Islet precursor cell (in vitro differentiated cells): ENCODE measurements at regions not wholly inside any gene's neighbourhood (a gene's known extent, or its start where the extent isn't known, plus 50 kb on each side); places are given as distances from the start of the nearest gene placed in this dataset.
"Not testable (repeated sequence)": the region's sequence is repeated elsewhere in the genome, so short reads cannot be mapped to it uniquely, and the experiment has no call there.

Experiments used
- DNase-seq: peaks from one replicate; pipeline ENCODE4 v3.0.0-alpha.2; 2018

DNA sequence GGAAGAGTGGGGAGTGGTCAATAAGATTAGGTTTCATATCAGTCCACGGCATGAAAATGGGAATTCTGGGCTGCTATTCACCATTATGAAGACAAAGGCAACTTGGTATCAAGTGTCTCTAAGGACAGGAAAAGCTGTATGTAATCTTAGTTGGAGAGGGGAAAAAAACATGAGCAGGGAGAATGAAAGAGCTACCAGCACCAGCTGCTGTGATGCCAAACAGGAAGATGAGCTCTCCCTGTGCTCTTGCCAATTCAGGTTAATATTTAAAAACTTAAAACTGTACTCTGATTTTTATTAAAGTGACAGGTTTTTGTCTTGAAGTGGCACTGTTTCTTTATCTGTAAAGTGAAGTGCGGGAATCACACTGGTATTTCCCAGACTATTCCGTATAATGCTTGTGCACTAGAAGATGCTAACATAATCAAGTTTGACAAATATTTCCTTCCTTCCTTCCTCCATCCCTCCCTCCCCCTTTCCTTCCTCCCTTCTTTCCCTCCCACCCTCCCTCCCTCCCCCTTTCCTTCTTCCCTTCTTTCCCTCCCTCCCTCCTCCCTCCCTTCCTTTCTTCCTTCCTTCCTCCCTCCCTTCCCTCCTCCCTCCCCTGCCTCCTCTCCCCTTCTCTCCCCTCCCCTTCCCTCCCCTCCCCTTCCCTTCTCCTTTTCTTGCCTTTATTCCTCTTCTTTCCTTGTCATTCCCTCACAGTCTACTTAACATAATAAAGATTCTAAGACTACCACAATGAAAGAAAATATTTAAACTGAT is 1383.0 kb upstream of the C9orf72 start:
- no peak for DNase-seq

DNA sequence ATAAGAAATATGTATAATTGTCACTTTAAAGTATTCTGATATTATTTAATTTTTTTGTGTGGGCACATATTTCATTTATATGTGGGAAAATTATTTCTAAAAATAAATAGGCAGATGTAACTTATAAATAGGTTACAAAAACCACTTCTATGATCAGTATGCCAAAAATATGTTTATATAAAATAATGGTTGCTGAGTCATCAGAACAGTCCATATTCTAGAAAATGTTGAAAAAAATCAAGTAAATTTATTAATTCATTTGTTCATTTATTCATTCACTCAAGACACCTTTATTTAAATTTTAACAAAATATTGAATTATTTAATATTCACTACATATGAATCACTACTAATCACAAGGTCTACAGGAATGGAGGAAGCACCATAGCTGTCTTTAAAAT is 1387.3 kb upstream of the C9orf72 start:
- DNase-seq = no peak

DNA sequence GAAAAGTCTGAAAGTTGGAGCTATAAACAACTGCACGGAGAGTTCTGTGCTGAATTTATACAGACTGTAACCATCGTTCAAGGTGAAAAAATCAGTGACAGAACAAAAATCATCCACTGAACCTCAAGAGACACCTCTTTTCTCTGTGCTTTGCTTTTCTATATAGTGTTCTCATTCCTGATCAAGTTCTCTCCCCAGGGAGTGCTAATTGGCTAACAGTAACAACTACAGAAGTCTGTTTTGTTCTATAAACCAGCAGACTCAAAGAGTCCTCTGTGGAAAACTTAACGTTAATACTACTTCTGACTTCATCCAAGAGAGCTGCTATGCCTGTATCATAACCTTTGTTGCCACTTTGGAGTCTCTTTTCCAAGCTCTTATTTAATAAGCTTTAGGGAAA is 1388.3 kb upstream of the C9orf72 start:
- DNase-seq = no peak

DNA sequence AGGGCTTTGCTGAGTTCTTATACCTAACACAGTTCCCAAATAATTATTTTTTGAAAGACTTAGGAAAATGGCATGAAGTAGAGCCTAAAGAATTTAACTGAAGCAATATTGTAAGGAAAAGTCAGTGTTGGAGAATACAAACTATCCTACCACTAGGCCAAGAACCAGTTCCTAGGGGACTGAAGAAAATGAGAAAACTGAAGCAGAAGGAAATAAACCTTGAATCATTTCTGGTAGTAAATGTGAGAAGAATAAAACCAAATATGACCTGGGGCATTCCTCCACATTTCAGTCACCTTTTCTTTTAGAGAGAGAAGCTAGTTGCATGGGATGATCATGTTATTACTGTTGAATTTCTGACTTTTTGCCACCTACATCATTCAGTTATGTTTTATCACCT is 1393.9 kb upstream of the C9orf72 start:
- no peak for DNase-seq

DNA sequence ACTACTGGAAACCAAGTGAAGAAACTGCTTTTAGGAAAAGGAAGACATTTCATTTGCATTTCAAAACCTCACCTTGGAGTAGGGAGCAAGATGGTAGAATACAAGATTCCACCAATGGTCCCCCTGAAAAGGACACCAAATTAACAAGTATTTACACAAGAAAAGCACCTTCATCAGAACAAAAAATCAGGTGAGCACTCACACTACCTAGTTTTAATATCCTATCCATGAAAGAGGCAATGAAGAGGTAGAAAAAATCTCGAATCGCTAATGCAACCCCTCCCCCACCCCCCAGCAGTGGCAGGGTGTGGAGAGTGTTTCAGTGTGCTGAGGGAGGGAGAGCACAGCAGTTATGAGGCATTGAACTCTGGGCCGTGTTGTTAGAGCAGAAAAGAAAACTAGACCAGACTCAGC is 1397.0 kb upstream of the C9orf72 start:
- DNase-seq = no peak

DNA sequence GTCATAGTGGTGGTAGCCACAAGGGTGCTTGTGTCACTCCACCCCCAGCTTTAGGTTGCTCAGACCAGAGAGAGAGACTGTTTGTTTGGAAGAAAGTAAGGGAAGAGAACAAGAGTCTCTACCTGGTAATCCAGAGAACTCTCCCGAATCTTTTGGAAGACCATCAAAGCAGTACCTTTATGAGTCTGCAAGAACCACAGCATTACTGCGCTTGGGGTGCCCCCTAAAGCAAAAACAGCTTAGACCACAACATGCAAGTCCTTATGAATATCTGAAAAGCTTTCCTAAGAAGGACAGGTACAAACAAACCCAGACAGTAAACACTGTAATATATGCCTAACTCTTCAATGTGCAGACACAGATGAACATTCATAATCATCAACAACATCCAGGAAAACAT is 1398.6 kb upstream of the C9orf72 start:
- DNase-seq = no peak

DNA sequence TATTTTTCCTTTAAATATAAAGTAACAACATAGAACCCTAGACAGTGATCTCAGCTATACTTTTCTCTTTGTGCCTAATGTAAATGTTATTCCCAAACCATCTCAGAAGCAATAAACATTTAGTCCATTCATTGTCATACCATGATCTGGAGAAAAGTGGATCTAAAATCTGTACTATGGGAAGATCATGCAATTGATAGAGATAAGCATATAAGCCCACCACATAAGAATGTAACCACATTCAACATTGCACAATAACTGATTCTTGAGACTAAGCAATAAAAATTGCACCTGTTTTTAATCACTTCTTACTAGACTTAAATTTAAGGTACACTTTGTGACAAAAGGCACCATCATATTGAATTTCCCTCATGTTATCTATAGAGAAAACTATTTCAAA is 1403.0 kb upstream of the C9orf72 start:
- DNase-seq = no peak

DNA sequence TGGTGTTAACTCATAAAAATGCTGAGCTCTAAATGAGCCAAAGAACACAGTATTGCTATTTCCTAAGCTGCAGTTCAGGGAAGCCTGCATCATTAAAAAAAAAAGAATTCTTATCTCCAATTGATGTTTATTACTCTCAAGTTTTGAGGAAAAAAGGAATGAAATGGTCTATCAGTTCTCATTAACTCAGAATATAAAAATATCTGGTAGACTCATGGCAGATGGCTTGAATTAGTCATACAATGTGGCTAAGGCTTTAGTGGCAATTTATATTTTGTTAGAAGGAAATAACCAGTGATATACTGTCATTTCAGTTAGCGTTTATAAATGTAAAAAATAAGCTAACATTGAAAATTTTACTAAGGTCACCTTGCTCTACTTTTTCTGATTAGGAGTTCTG is 1403.4 kb upstream of the C9orf72 start:
- no peak for DNase-seq

DNA sequence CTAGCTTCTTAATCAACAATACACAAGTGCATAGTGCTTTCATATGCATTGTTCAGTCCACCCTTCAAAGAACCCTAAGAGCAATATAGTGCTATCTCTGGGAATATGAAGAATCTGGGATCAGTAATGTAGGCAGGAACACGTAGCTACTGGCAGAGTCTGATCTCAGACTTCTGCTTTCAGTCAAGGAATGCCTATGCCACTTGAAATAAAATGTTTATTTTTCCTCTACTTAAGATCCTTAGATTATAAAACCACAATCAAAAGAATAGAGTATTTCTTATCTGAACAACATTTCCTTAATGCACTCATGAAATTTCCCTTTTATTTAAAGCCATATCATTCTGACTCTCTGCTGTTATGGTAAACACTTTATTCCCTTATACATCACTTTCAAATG is 1407.8 kb upstream of the C9orf72 start:
- no peak for DNase-seq

DNA sequence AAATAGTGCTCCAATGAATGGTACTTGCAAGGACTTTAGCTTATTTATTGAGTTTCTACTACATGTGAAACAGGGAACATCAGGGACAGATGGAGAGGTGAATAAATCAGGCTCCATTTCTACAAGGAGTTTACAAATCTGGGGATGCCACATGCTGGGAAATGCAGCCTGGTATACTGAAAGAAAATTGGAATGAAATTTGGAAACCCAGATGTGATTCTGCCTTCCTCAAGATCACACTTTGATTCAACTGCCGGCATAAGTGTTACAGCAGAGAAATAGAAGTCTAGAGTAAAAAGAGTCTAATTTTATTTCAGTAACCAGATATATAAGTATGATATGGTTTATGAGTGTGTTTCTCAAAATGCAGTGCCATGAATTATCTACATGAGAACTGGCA is 1408.4 kb upstream of the C9orf72 start:
- DNase-seq = no peak

DNA sequence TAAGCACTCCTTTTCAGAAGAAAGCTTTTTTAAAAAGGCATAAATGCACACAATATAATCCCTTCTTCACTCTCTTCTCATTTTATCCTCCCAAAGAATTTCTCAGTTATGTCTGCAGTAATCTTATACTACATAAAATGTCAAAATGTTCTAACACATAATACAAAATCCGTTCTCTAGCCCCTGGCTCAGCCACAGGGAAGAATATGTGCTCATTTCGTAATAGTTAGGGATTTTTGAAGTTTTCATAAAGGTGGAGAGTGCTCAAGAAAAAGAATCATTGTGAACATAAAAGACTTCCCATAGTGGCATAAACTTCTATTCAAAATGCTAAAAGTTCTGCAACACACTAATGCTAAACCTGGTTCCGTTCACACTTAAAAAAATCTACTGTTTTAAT is 1410.7 kb upstream of the C9orf72 start:
- DNase-seq = no peak

DNA sequence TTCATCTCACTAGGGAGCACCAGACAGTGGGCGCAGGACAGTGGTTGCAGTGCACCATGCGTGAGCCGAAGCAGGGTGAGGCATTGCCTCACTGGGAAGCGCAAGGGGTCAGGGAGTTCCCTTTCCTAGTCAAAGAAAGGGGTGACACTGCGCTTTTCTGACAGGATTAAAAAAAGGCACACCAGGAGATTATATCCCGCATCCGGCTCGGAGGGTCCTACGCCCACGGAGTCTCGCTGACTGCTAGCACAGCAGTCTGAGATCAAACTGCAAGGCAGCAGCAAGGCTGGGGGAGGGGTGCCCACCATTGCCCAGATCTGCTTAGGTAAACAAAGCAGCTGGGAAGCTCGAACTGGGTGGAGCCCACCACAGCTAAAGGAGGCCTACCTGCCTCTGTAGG is 1416.7 kb upstream of the C9orf72 start:
- not testable (repeated sequence) for DNase-seq

DNA sequence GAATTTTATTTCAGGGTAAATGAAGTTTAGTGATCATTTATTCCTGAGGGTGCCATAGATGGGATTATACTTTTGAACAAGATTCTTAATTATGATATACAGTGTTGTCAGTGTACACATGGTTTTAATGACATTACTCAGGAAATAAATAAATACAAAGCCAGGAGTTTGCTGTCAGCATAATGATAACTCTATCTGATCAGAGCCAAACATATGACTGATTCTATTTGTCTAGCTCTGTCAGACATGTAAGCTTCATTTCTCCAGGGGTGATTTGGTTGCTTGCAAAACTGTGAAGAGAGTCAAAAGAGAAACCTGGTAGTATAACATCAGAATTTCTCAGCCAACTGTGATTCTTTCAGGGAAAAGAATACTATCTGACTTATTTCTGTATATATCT is 1425.8 kb upstream of the C9orf72 start:
- no peak for DNase-seq

DNA sequence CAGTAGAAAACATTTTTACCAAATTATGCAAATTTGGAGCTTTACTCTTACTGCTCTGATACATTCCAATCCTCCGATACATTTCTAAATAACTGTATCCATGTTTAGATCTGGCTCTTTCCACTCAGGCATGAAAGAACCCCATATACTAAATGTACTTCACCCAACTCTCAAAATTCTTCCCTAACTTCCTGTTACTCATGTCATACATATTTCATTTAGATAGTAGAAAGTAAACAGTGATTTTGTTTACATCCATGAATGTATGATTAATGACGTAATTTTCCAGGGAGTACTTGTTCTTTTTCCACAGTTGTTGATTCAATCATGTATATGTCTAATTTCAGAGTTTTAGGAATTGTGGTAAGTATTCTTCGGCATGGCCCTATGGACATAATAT is 1426.5 kb upstream of the C9orf72 start:
- no peak for DNase-seq

DNA sequence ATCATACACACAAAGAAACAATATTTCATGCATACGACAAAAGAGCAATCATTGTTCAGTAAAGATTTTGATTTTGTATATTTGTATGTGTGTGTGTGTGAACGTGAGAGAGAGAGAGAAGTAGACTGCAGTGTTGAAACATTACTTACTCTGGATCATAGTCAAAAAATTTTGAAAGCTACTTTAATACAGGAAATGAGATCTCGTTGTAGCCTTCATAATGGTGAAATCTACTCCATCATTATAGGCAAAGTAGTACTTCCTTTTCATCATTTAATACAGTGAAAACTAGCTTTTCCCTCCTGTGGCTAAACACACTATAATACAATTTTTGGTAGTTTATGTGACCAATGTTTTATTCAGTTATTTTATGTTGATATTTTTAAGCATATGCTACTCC is 1427.7 kb upstream of the C9orf72 start:
- DNase-seq = no peak

DNA sequence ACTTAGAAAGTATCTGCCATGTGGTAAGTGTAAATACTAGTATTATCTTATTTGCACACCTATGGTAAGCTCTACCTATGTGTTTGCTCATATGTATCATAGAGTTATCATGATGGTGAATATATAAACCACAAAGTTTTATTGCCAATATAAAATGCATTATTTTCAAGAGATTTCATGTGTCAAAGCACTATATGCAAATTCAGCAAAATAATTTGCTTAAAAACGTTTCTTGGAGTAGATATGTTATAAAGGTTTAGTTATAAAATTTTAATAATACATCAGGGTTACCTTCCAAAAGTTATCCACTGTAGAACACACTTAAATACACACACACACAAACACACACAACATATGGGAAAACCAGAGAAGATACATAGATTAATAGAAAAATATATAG is 1431.7 kb upstream of the C9orf72 start:
- no peak for DNase-seq

DNA sequence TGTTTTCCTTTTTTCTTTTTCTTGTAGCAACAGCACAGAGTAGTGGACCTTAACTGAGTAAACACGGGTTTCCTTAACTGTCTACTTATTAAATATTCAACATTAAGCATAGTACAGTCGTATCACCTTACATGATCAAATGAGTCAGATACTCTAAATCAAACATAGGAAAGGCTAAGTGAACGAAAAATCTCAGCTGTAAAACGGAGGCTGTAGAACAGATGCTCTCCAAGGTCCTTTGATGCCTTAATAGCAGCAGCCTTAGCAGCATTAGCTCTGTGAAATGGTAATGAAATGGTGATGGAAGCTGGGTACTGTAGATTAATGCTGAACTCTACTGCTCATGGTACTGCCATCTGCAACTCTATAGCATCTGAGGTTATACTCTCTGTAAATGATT is 1433.3 kb upstream of the C9orf72 start:
- DNase-seq = no peak

DNA sequence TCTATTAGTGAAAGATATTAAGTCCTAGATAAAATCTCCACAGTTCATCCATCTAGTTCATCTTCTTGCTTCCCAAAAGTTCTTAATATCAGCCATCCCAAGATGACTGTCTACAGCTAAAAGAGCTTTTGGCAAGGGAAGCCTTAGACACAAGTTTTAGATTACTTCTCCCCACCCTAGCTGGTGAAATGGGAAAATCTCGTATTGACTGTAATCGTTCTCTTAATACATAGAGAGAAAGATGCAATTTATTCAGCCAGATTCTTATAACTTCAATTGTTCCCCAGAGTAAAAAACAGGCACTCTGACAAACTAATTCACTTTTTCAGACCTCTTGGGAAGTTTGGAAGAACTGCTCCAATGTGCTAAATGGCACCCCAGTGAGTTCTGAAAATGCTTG is 1439.6 kb upstream of the C9orf72 start:
- no peak for DNase-seq

DNA sequence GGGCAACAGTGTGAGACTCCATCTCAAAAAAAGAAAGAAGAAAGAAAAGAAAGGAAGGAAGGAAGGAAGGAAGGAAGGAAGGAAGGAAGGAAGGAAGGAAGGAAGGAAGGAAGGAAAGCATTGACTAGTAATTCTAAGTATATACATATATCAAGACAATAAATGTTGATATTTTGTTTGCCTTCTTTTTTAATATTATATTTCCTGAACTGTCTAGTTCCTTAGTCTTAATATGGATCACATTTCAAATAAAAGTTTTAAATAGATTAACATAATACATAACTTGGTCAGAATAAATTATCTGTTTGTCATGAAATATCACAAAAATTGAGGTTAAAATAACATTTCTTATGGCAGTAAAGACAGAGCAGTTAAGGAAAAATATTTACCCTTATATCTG is 1448.4 kb upstream of the C9orf72 start:
- DNase-seq = no peak

DNA sequence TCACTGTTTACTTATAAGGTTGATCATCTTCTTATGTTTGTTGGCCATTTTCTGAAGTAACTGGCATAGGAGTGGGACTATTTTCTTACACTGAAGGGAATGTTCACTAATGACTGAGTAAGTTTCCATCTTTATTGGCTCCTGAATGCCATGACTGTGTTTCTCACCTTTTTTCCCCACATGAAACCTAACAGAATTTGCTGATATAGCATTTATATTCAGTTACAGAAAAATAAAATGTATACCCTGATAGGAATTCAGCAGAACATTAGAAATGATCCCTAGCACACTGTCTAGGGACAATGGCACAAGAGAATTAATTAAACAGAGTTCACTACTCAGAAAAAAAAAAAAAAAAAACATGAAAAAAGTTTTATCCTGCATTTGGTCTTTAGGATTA is 1465.1 kb upstream of the C9orf72 start:
- no peak for DNase-seq

DNA sequence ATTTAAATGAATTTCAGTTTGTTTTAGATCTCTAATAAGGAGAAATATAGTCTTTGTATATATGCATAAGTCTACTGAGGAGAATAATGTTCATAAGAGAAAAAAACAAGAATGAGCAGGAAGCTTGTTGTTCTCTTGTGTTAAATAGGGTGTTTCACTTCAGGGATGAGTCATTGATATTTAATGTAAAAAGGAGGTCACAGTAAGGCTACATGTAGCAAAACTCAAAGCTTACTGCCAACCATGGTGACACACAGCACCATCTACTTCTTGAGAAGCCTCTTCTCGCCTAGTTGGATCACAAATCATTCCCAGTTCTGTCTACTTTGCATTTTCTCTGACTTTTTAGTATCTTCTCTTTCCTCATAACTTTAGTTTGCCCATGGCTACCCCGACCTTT is 1466.0 kb upstream of the C9orf72 start:
- no peak for DNase-seq

DNA sequence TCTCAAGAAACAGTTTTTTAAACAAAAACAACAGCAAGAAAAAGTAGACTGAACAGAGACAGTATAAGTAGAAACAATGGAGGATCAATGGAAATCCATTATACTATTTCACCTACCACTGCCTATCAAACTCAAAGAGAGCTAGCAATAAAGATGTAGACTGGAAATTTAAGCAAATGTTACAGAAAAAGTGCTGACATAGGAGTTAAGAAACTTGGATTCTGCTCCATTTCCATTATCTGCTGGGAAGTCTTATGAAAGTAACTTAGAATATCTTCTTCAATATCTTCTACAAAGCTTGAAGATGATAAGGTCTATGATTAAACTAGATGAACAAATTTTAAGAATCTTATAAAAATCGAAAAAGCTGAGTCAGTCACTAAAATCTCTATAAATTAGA is 1469.8 kb upstream of the C9orf72 start:
- DNase-seq = no peak

DNA sequence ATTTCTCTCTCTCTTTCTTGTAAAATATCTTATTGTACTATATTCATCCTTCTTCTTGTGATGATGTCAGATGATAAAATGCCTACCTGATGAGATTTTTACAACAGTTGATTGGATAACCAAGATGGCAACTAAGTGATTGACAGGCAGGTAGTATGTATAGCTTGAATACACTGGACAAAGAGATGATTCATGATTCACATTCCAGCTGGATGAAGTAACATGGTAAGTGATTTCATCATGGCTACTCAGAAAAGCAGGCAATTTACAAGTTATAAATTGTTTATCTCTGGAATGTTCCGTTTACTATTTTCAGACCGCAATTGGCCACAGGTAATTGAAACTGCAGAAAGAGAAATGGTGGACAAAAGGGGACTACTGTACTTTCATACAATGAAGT is 1471.7 kb upstream of the C9orf72 start:
- no peak for DNase-seq

DNA sequence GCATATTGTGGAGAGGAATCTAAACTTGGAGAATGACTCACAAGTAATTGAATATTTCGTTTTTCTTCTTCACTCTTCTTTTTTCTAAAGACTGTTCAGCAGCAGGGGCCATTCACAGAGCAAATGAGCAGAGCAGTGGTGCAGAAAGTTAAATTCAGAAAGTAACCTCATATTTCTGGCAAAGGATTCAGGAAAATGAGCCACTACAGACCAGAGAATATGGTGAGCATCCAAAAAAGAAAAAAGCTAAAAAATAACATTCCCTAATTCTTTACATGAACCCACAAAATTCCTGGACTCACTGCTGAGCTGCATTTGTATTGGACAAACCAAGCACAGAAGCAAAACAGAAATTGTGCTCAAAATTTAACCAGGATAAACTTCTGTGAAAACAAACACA is 1486.8 kb upstream of the C9orf72 start:
- no peak for DNase-seq

DNA sequence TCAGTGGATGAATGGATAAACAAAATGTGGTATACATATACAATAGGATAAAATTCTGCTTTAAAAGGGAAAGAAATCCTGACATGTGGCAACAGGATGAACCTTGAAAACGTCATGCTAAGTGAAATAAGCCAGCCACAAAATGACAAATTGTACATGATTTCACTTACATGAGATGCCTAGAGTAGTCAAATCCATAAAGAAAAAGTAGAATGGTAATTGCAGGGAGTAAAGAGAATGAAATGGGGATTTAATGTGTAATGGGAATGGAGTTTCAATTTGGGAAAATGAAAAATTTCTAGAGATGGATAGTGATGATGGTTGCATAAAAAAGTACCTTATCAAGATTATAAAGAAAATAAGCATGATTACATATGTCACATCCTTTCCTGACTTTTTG is 1489.2 kb upstream of the C9orf72 start:
- no peak for DNase-seq

DNA sequence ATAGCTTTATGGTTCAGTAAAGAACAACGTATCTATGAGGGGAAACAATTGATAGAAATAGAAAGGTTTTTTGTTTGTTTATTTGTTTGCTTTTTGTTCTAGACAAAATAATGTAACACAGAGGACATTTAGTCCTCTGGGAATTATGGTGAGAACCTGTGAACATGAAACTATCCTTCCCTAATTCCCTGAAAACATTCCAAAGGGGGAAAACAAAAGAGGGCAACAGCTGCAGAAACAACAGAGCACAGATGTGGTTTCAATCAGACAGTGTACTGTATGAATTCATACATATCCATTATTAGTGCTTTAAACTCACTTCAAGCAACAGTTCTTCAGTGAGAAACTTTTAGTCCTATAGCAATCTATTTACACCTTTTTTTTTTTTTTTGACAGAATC is 1489.8 kb upstream of the C9orf72 start:
- no peak for DNase-seq
